Loucy (cell line): ENCODE measurements at regions not wholly inside any gene's neighbourhood (a gene's known extent, or its start where the extent isn't known, plus 50 kb on each side); places are given as distances from the start of the nearest gene placed in this dataset.

Experiments used
- H2AFZ ChIP-seq: fragments of 200-600 bp; sonication (generic); 2 replicates; pipeline ENCODE4 v1.6.0; 2016; ENCODE audit warnings: antibody characterized with exemption, mild to moderate bottlenecking, low read length, moderate library complexity
- H3F3A ChIP-seq: fragments of 200-600 bp; 2 replicates; pipeline ENCODE4 v1.6.0; 2016; ENCODE audit warnings: antibody characterized with exemption, low read depth, mild to moderate bottlenecking
- H3K27me3 ChIP-seq: fragments of 200-600 bp; sonication (generic); 2 replicates; pipeline ENCODE4 v1.6.1; 2014; ENCODE audit warnings: low read length, mild to moderate bottlenecking; ENCODE audit not compliant: insufficient read depth, poor library complexity, severe bottlenecking
- H3K36me3 ChIP-seq: fragments of 200-600 bp; sonication (generic); 2 replicates; pipeline ENCODE4 v1.6.1; 2016; ENCODE audit warnings: low read length; ENCODE audit not compliant: insufficient read depth
- H3K4me1 ChIP-seq: fragments of 200-600 bp; sonication (generic); 2 replicates; pipeline ENCODE4 v1.5.1; 2014; ENCODE audit warnings: low read length, mild to moderate bottlenecking; ENCODE audit not compliant: insufficient read depth, poor library complexity, severe bottlenecking
- H3K4me2 ChIP-seq: fragments of 200-600 bp; sonication (generic); 2 replicates; pipeline ENCODE4 v1.6.0; 2014; ENCODE audit warnings: antibody characterized with exemption, low read length, low read depth, mild to moderate bottlenecking; ENCODE audit not compliant: poor library complexity, severe bottlenecking
- H3K4me3 ChIP-seq: fragments of 200-600 bp; sonication (generic); 2 replicates; pipeline ENCODE4 v1.5.1; 2014; ENCODE audit warnings: low read length, mild to moderate bottlenecking, mixed read lengths; ENCODE audit not compliant: poor library complexity, severe bottlenecking
- H3K79me2 ChIP-seq: fragments of 200-600 bp; sonication (generic); 2 replicates; pipeline ENCODE4 v1.6.1; 2014; ENCODE audit warnings: low read length; ENCODE audit not compliant: insufficient read depth
- H3K9ac ChIP-seq: fragments of 200-600 bp; sonication (generic); 2 replicates; pipeline ENCODE4 v1.6.0; 2014; ENCODE audit warnings: mild to moderate bottlenecking, low read depth, low read length, moderate library complexity; ENCODE audit not compliant: poor library complexity, severe bottlenecking
- H3K9me2 ChIP-seq: fragments of 200-600 bp; sonication (generic); replicated peaks from 2 replicates; pipeline ENCODE4 v1.6.1; 2016; ENCODE audit warnings: low read depth, low read length, mixed read lengths
- H3K9me3 ChIP-seq: fragments of 200-600 bp; sonication (generic); 2 replicates; pipeline ENCODE4 v1.6.1; 2014; ENCODE audit warnings: mild to moderate bottlenecking, antibody characterized with exemption, low read length, low read depth; ENCODE audit not compliant: insufficient read depth
- H4K20me1 ChIP-seq: fragments of 200-600 bp; sonication (generic); 2 replicates; pipeline ENCODE4 v1.6.0; 2014; ENCODE audit warnings: antibody characterized with exemption, low read length, mild to moderate bottlenecking; ENCODE audit not compliant: insufficient read depth, poor library complexity, severe bottlenecking
- CTCF ChIP-seq: fragments of 200-600 bp; sonication (generic); conservative IDR thresholded peaks from 2 replicates; pipeline ENCODE4 v1.5.1; 2014; ENCODE audit warnings: mild to moderate bottlenecking, antibody characterized with exemption, low read length
- EZH2phosphoT487 ChIP-seq: fragments of 200-600 bp; IDR thresholded peaks from 2 replicates; pipeline ENCODE4 v1.6.1; 2018; ENCODE audit warnings: antibody characterized with exemption, mild to moderate bottlenecking, moderate library complexity, borderline replicate concordance

- no peaks in the 10 kb centered on the region for H3K36me3 ChIP-seq
- H3K4me3 ChIP-seq: no peak overlapping the region
- no peaks in the 10 kb centered on the region for H3F3A ChIP-seq
- H3K4me1 ChIP-seq: no peaks in the 10 kb centered on the region
- no peaks in the 10 kb centered on the region for H3K79me2 ChIP-seq
- H3K9ac ChIP-seq: no peak overlapping the region
- H3K4me2 ChIP-seq: no peak overlapping the region
- no peaks in the 10 kb centered on the region for H3K9me2 ChIP-seq
- H3K27me3 ChIP-seq: no peaks in the 10 kb centered on the region
- TF ChIP-seq CTCF (no peak), EZH2phosphoT487 (no peak)
- H3K9me3 ChIP-seq: no peaks in the 10 kb centered on the region
- no peak overlapping the region for H2AFZ ChIP-seq
- no peaks in the 10 kb centered on the region for H4K20me1 ChIP-seq
Observed at GRCh38 chr14:23903442-23903841, 50.1 kb upstream of the DHRS4 start.
